ENCODE measurements at regions not wholly inside any gene's neighbourhood (a gene's known extent, or its start where the extent isn't known, plus 50 kb on each side); places are given as distances from the start of the nearest gene placed in this dataset.

- no peak for DNase-seq (ENCODE audit: low read depth)
These were observed 291.2 kb upstream of the RUNX1 start for GRCh38 chr21:35340273-35340672.

GRCh38 chr21:35338881-35339632 lies 290.0 kb upstream of the RUNX1 start:
- no peak for DNase-seq (ENCODE audit: low read depth)

GRCh38 chr21:35338281-35338680 lies 289.2 kb upstream of the RUNX1 start:
- DNase-seq (ENCODE audit: low read depth): no peak

- no peak for DNase-seq (ENCODE audit: low read depth)
These were observed 288.5 kb upstream of the RUNX1 start for GRCh38 chr21:35337573-35337972.

GRCh38 chr21:35336534-35336933 lies 287.4 kb upstream of the RUNX1 start:
- no peak for DNase-seq (ENCODE audit: low read depth)

- no peak for DNase-seq (ENCODE audit: low read depth)
These were observed 286.9 kb upstream of the RUNX1 start for GRCh38 chr21:35335951-35336446.

- no peak for DNase-seq (ENCODE audit: low read depth)
These were observed 284.9 kb upstream of the RUNX1 start for GRCh38 chr21:35333831-35334618.

- no peak for DNase-seq (ENCODE audit: low read depth)
These were observed 283.8 kb upstream of the RUNX1 start for GRCh38 chr21:35332841-35333426.

- DNase-seq (ENCODE audit: low read depth): no peak
These were observed 281.0 kb upstream of the RUNX1 start for GRCh38 chr21:35329940-35330660.

- no peak for DNase-seq (ENCODE audit: low read depth)
These were observed 279.9 kb upstream of the RUNX1 start for GRCh38 chr21:35328856-35329455.

- no peak for DNase-seq (ENCODE audit: low read depth)
These were observed 277.6 kb upstream of the RUNX1 start for GRCh38 chr21:35326677-35327076.

GRCh38 chr21:35325953-35326352 lies 276.9 kb upstream of the RUNX1 start:
- no peak for DNase-seq (ENCODE audit: low read depth)

- DNase-seq (ENCODE audit: low read depth): no peak
These were observed 275.5 kb upstream of the RUNX1 start for GRCh38 chr21:35324372-35325220.

- DNase-seq (ENCODE audit: low read depth): no peak
These were observed 274.8 kb upstream of the RUNX1 start for GRCh38 chr21:35323947-35324346.

GRCh38 chr21:35321322-35322200 lies 272.5 kb upstream of the RUNX1 start:
- no peak for DNase-seq (ENCODE audit: low read depth)

- no peak for DNase-seq (ENCODE audit: low read depth)
These were observed 270.7 kb upstream of the RUNX1 start for GRCh38 chr21:35319684-35320283.

- no peak for DNase-seq (ENCODE audit: low read depth)
These were observed 267.8 kb upstream of the RUNX1 start for GRCh38 chr21:35316933-35317332.

- no peak for DNase-seq (ENCODE audit: low read depth)
These were observed 267.4 kb upstream of the RUNX1 start for GRCh38 chr21:35316456-35316855.

- no peak for DNase-seq (ENCODE audit: low read depth)
These were observed 265.9 kb upstream of the RUNX1 start for GRCh38 chr21:35314857-35315582.
